Thyroid gland (tissue), 4 donors: ENCODE measurements at regions not wholly inside any gene's neighbourhood (a gene's known extent, or its start where the extent isn't known, plus 50 kb on each side); places are given as distances from the start of the nearest gene placed in this dataset.

ENCODE experiments used
- CTCF ChIP-seq, 6 experiments: fragments of 200-600 bp in 3 of 6; fragments of 450-650 bp in 3 of 6; sonication (generic) in 3 of 6; IDR thresholded peaks; one replicate each; pipeline ENCODE4 v1.5.1; 2016 to 2019; ENCODE audit warnings: antibody characterized with exemption in 6 of 6, mild to moderate bottlenecking in 2 of 6, inconsistent platforms in 1 of 6, moderate library complexity in 1 of 6
- POLR2A ChIP-seq, 2 donors: fragments of 450-650 bp; IDR thresholded peaks; one replicate each; pipeline ENCODE4 v1.6.1; 2017; ENCODE audit warnings: antibody characterized with exemption in 2 of 2, mild to moderate bottlenecking in 2 of 2, moderate library complexity in 1 of 2

GRCh38 chr11:93089474-93090102 lies 108.2 kb downstream of the SLC36A4 start:
- peak in 4 of 6 experiments; percentile 16 to 38 (median 25) for TF ChIP-seq CTCF (IDR thresholded peaks at IDR 0.05)
- no peak for TF ChIP-seq POLR2A (IDR thresholded peaks at IDR 0.05)
